ENCODE measurements at regions not wholly inside any gene's neighbourhood (a gene's known extent, or its start where the extent isn't known, plus 50 kb on each side); places are given as distances from the start of the nearest gene placed in this dataset.

- no peak for DNase-seq (ENCODE audit: insufficient read length, low spot score)
- TF ChIP-seq POLR2A (IDR thresholded peaks at IDR 0.05; ENCODE audit: low read depth, low read length): no peak
- no peak for FAIRE-seq
These were observed 371.2 kb upstream of the PLXNA2 start for GRCh38 chr1:208615371-208615770.

GRCh38 chr1:208616776-208617175 lies 372.6 kb upstream of the PLXNA2 start:
- TF ChIP-seq POLR2A (IDR thresholded peaks at IDR 0.05; ENCODE audit: low read depth, low read length): no peak
- no peak for DNase-seq (ENCODE audit: insufficient read length, low spot score)
- FAIRE-seq: no peak

- no peak for TF ChIP-seq POLR2A (IDR thresholded peaks at IDR 0.05; ENCODE audit: low read depth, low read length)
- FAIRE-seq (no peak), DNase-seq (ENCODE audit: insufficient read length, low spot score) (no peak)
These were observed 384.1 kb upstream of the PLXNA2 start for GRCh38 chr1:208628022-208628914.

GRCh38 chr1:208631092-208631491 lies 386.9 kb upstream of the PLXNA2 start:
- TF ChIP-seq POLR2A (IDR thresholded peaks at IDR 0.05; ENCODE audit: low read depth, low read length): no peak
- FAIRE-seq (no peak), DNase-seq (ENCODE audit: insufficient read length, low spot score) (no peak)

- FAIRE-seq (no peak), DNase-seq (ENCODE audit: insufficient read length, low spot score) (no peak)
- TF ChIP-seq POLR2A (IDR thresholded peaks at IDR 0.05; ENCODE audit: low read depth, low read length): no peak
These were observed 387.3 kb upstream of the PLXNA2 start for GRCh38 chr1:208631506-208631905.

- no peak for FAIRE-seq
- no peak for TF ChIP-seq POLR2A (IDR thresholded peaks at IDR 0.05; ENCODE audit: low read depth, low read length)
These were observed 390.4 kb upstream of the PLXNA2 start for GRCh38 chr1:208634346-208635140.

GRCh38 chr1:208637181-208637580 lies 393.0 kb upstream of the PLXNA2 start:
- DNase-seq (ENCODE audit: insufficient read length, low spot score): no peak
- FAIRE-seq: no peak
- TF ChIP-seq POLR2A (IDR thresholded peaks at IDR 0.05; ENCODE audit: low read depth, low read length): no peak

More at GRCh38 chr1:208634346-208635140, 390.4 kb upstream of the PLXNA2 start:
- no peak for DNase-seq (ENCODE audit: insufficient read length, low spot score)

- DNase-seq (ENCODE audit: insufficient read length, low spot score): no peak
- TF ChIP-seq POLR2A (IDR thresholded peaks at IDR 0.05; ENCODE audit: low read depth, low read length): no peak
- no peak for FAIRE-seq
These were observed 395.2 kb upstream of the PLXNA2 start for GRCh38 chr1:208639382-208639781.

GRCh38 chr1:208640295-208640694 lies 396.1 kb upstream of the PLXNA2 start:
- DNase-seq (ENCODE audit: insufficient read length, low spot score) (no peak), FAIRE-seq (no peak)
- TF ChIP-seq POLR2A (IDR thresholded peaks at IDR 0.05; ENCODE audit: low read depth, low read length): no peak

GRCh38 chr1:208641579-208642280 lies 397.5 kb upstream of the PLXNA2 start:
- DNase-seq (ENCODE audit: insufficient read length, low spot score) (no peak), FAIRE-seq (no peak)
- TF ChIP-seq POLR2A (IDR thresholded peaks at IDR 0.05; ENCODE audit: low read depth, low read length): no peak

- no peak for FAIRE-seq
These were observed 398.9 kb upstream of the PLXNA2 start for GRCh38 chr1:208643005-208643597.

GRCh38 chr1:208644401-208645160 lies 400.4 kb upstream of the PLXNA2 start:
- FAIRE-seq (no peak), DNase-seq (ENCODE audit: insufficient read length, low spot score) (no peak)
- TF ChIP-seq POLR2A (IDR thresholded peaks at IDR 0.05; ENCODE audit: low read depth, low read length): no peak

More at GRCh38 chr1:208643005-208643597, 398.9 kb upstream of the PLXNA2 start:
- no peak for TF ChIP-seq POLR2A (IDR thresholded peaks at IDR 0.05; ENCODE audit: low read depth, low read length)
- no peak for DNase-seq (ENCODE audit: insufficient read length, low spot score)

GRCh38 chr1:208646431-208646830 lies 402.2 kb upstream of the PLXNA2 start:
- DNase-seq (ENCODE audit: insufficient read length, low spot score): no peak
- no peak for TF ChIP-seq POLR2A (IDR thresholded peaks at IDR 0.05; ENCODE audit: low read depth, low read length)
- FAIRE-seq: no peak
